Stimulated activated naive CD4-positive, alpha-beta T cell (primary cell): ENCODE measurements at regions not wholly inside any gene's neighbourhood (a gene's known extent, or its start where the extent isn't known, plus 50 kb on each side); places are given as distances from the start of the nearest gene placed in this dataset.
A peak's percentile ranks its signal among the peaks of the same experiment; 100 is the strongest.

Experiments
- DNase-seq, 6 experiments: peaks; one replicate each; lab custom pipeline; 2025; lab: John Stamatoyannopoulos, UW

- no peak for DNase-seq
Observed at GRCh38 chr2:217444509-217444908, 558.3 kb downstream of the TNS1 start.

- DNase-seq, result no peak
Observed at GRCh38 chr2:217443601-217444000, 559.2 kb downstream of the TNS1 start.

- no peak for DNase-seq
Observed at GRCh38 chr2:217440000-217440399, 562.8 kb downstream of the TNS1 start.

- no peak for DNase-seq
Observed at GRCh38 chr2:217438821-217439220, 564.0 kb downstream of the TNS1 start.

GRCh38 chr2:217438136-217438535, 564.7 kb downstream of the TNS1 start:
- no peak for DNase-seq

- no peak for DNase-seq
Observed at GRCh38 chr2:217437290-217437870, 565.4 kb downstream of the TNS1 start.

GRCh38 chr2:217436386-217436785, 566.4 kb downstream of the TNS1 start:
- no peak for DNase-seq

- DNase-seq, result peak in 1 of 6 experiments; percentile 8
Observed at GRCh38 chr2:217434180-217434975, 568.4 kb downstream of the TNS1 start.

GRCh38 chr2:217433522-217433921, 569.3 kb downstream of the TNS1 start:
- DNase-seq, result no peak

- no peak for DNase-seq
Observed at GRCh38 chr2:217431577-217432269, 571.1 kb downstream of the TNS1 start.

GRCh38 chr2:217430916-217431576, 571.2 kb upstream of the TNP1 start:
- no peak for DNase-seq

GRCh38 chr2:217429981-217430500, 570.2 kb upstream of the TNP1 start:
- no peak for DNase-seq

- DNase-seq, result no peak
Observed at GRCh38 chr2:217421834-217422233, 562.0 kb upstream of the TNP1 start.

GRCh38 chr2:217420854-217421253, 561.0 kb upstream of the TNP1 start:
- no peak for DNase-seq

- no peak for DNase-seq
Observed at GRCh38 chr2:217419055-217419671, 559.3 kb upstream of the TNP1 start.

GRCh38 chr2:217418544-217418943, 558.7 kb upstream of the TNP1 start:
- no peak for DNase-seq

- DNase-seq, result no peak
Observed at GRCh38 chr2:217418090-217418489, 558.2 kb upstream of the TNP1 start.

GRCh38 chr2:217417536-217417935, 557.7 kb upstream of the TNP1 start:
- no peak for DNase-seq

GRCh38 chr2:217415316-217415715, 555.5 kb upstream of the TNP1 start:
- no peak for DNase-seq

GRCh38 chr2:217414429-217414828, 554.6 kb upstream of the TNP1 start:
- no peak for DNase-seq

- DNase-seq, result no peak
Observed at GRCh38 chr2:217413193-217413592, 553.3 kb upstream of the TNP1 start.

- DNase-seq, result no peak
Observed at GRCh38 chr2:217412721-217413120, 552.9 kb upstream of the TNP1 start.
